A549 (cell line): ENCODE measurements at regions not wholly inside any gene's neighbourhood (a gene's known extent, or its start where the extent isn't known, plus 50 kb on each side); places are given as distances from the start of the nearest gene placed in this dataset.

Source experiments
- BHLHE40 ChIP-seq: IDR thresholded peaks from 2 replicates; pipeline ENCODE4 v1.6.1; 2012; ENCODE audit warnings: low read depth, low read length, inconsistent platforms
- CEBPB ChIP-seq, 2 experiments: fragments of >200 bp in 1 of 2; sonication (Bioruptor Twin) in 1 of 2; formaldehyde crosslinking in 1 of 2; IDR thresholded peaks; 2 replicates each; pipeline ENCODE4 v1.6.1; 2012 to 2016
- HDAC2 ChIP-seq: fragments of 200-600 bp; sonication (generic); IDR thresholded peaks from 2 replicates; pipeline ENCODE4 v1.6.1; 2016
- HEYL ChIP-seq: fragments of 250-450 bp; sonication (Bioruptor Pico); IDR thresholded peaks from 2 replicates; pipeline ENCODE4 v1.8.0; 2021; ENCODE audit warnings: mild to moderate bottlenecking, moderate library complexity
- MAFK ChIP-seq: fragments of 450-650 bp; IDR thresholded peaks from 2 replicates; pipeline ENCODE4 v1.6.1; 2014; ENCODE audit not compliant: partially characterized antibody
- POLR2A ChIP-seq: IDR thresholded peaks from 2 replicates; pipeline ENCODE4 v1.6.1; 2012; ENCODE audit warnings: mild to moderate bottlenecking, low read length
- TF ChIP-seq, protein P1 (sequence below): fragments of >200 bp; sonication (Bioruptor Twin); formaldehyde crosslinking; IDR thresholded peaks from 3 replicates; pipeline ENCODE4 v1.5.1; 2016
- TF ChIP-seq, protein P2 (sequence below): fragments of 150-350 bp; IDR thresholded peaks from 2 replicates; pipeline ENCODE4 v1.6.1; 2014; ENCODE audit warnings: low read depth, mild to moderate bottlenecking, low read length

DNA sequence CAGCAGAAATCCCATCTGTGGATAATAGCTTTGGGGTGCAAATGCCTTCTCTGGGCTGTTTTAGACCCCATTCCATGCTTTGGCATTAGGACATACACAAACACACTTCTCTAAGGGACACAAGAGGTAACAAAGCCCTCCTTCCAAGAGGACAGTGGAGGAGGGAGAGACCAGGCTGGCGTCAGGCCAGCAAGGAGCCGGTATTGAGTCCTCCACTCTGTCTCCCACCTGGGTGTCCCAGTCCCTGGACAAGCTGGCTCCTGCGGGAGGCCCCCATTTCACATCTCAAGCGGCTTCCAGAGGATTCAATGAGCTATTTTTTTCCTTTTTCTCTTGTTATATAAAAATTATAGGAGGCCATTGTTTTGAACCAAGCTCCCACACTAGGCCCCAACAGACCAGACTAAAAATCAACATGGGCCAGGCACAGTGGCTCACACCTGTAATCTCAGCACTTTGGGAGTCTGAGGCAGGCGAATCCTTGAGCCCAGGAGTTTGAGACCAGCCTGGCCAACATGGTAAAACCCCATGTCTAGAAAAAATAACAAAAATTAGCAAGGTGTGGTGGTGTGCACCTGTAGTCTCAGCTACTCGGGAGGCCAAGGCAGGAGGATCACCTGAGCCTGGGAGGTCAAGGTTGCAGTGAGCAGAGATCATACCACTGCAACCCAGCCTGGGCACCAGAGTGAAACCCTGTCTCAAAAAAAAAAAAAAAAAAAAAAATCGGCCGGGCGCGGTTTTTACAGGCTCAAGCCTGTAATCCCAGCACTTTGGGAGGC lies 142.9 kb downstream of the TOMM20 start:
- TF ChIP-seq, protein P1, sequence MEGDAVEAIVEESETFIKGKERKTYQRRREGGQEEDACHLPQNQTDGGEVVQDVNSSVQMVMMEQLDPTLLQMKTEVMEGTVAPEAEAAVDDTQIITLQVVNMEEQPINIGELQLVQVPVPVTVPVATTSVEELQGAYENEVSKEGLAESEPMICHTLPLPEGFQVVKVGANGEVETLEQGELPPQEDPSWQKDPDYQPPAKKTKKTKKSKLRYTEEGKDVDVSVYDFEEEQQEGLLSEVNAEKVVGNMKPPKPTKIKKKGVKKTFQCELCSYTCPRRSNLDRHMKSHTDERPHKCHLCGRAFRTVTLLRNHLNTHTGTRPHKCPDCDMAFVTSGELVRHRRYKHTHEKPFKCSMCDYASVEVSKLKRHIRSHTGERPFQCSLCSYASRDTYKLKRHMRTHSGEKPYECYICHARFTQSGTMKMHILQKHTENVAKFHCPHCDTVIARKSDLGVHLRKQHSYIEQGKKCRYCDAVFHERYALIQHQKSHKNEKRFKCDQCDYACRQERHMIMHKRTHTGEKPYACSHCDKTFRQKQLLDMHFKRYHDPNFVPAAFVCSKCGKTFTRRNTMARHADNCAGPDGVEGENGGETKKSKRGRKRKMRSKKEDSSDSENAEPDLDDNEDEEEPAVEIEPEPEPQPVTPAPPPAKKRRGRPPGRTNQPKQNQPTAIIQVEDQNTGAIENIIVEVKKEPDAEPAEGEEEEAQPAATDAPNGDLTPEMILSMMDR: no peak
- TF ChIP-seq MAFK (no peak), HDAC2 (no peak), BHLHE40 (no peak), CEBPB (IDR thresholded peaks at IDR 0.05) (no peak), POLR2A (no peak), HEYL (CRISPR knock-in tag) (no peak)
- TF ChIP-seq, protein P2, sequence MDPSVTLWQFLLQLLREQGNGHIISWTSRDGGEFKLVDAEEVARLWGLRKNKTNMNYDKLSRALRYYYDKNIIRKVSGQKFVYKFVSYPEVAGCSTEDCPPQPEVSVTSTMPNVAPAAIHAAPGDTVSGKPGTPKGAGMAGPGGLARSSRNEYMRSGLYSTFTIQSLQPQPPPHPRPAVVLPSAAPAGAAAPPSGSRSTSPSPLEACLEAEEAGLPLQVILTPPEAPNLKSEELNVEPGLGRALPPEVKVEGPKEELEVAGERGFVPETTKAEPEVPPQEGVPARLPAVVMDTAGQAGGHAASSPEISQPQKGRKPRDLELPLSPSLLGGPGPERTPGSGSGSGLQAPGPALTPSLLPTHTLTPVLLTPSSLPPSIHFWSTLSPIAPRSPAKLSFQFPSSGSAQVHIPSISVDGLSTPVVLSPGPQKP: no peak
